ENCODE measurements at regions not wholly inside any gene's neighbourhood (a gene's known extent, or its start where the extent isn't known, plus 50 kb on each side); places are given as distances from the start of the nearest gene placed in this dataset.

GRCh38 chr6:137784583-137784982, 82.5 kb upstream of the TNFAIP3 start:
- no peaks in the 10 kb centered on the region for H3F3A ChIP-seq (ENCODE audit: insufficient read depth, low read length)
- H3K4me3 ChIP-seq (ENCODE audit: low read length) = no peak overlapping the region
- no peaks in the 10 kb centered on the region for H3K36me3 ChIP-seq (replicated peaks; ENCODE audit: insufficient read depth, low read length)
- no peaks in the 10 kb centered on the region for H3K79me2 ChIP-seq (ENCODE audit: low read length)
- no peaks in the 10 kb centered on the region for H4K20me1 ChIP-seq (ENCODE audit: insufficient read depth, low read length)
- no peaks in the 10 kb centered on the region for H3K4me1 ChIP-seq (ENCODE audit: low read length)
- no peak overlapping the region for H2AFZ ChIP-seq (ENCODE audit: low read length)
- H3K27me3 ChIP-seq (replicated peaks; ENCODE audit: insufficient read depth, low read length) = no peaks in the 10 kb centered on the region
- no peaks in the 10 kb centered on the region for H3K9me2 ChIP-seq (replicated peaks; ENCODE audit: insufficient read depth, low read length)
- H3K9ac ChIP-seq (ENCODE audit: low read length) = no peak overlapping the region
- DNase-seq = no peak
- no peaks in the 10 kb centered on the region for H3K9me3 ChIP-seq (replicated peaks; ENCODE audit: insufficient read depth, low read length)
- no peak overlapping the region for H3K27ac ChIP-seq (ENCODE audit: low read length)
- no peak overlapping the region for H3K4me2 ChIP-seq (ENCODE audit: low read depth, low read length)
- TF ChIP-seq EZH2 (optimal IDR thresholded peaks at IDR 0.05; ENCODE audit: low read depth, low read length) (no peak), EZH2phosphoT487 (IDR thresholded peaks at IDR 0.05; ENCODE audit: low read length) (no peak)

GRCh38 chr6:137787016-137787415, 80.0 kb upstream of the TNFAIP3 start:
- no peak for DNase-seq
- Histone ChIP-seq H3K9me2 (replicated peaks; ENCODE audit: insufficient read depth, low read length) (no peaks in the 10 kb centered on the region), H3K4me3 (ENCODE audit: low read length) (no peak overlapping the region), H3K36me3 (replicated peaks; ENCODE audit: insufficient read depth, low read length) (no peaks in the 10 kb centered on the region), H2AFZ (ENCODE audit: low read length) (no peak overlapping the region), H3K4me1 (ENCODE audit: low read length) (no peaks in the 10 kb centered on the region), H4K20me1 (ENCODE audit: insufficient read depth, low read length) (no peaks in the 10 kb centered on the region), H3K9me3 (replicated peaks; ENCODE audit: insufficient read depth, low read length) (no peaks in the 10 kb centered on the region), H3K4me2 (ENCODE audit: low read depth, low read length) (no peak overlapping the region), H3K9ac (ENCODE audit: low read length) (no peak overlapping the region), H3F3A (ENCODE audit: insufficient read depth, low read length) (no peaks in the 10 kb centered on the region), H3K27ac (ENCODE audit: low read length) (no peak overlapping the region), H3K79me2 (ENCODE audit: low read length) (no peaks in the 10 kb centered on the region), H3K27me3 (replicated peaks; ENCODE audit: insufficient read depth, low read length) (no peaks in the 10 kb centered on the region)
- TF ChIP-seq EZH2 (optimal IDR thresholded peaks at IDR 0.05; ENCODE audit: low read depth, low read length) (no peak), EZH2phosphoT487 (IDR thresholded peaks at IDR 0.05; ENCODE audit: low read length) (no peak)
- TF ChIP-seq, protein P1, sequence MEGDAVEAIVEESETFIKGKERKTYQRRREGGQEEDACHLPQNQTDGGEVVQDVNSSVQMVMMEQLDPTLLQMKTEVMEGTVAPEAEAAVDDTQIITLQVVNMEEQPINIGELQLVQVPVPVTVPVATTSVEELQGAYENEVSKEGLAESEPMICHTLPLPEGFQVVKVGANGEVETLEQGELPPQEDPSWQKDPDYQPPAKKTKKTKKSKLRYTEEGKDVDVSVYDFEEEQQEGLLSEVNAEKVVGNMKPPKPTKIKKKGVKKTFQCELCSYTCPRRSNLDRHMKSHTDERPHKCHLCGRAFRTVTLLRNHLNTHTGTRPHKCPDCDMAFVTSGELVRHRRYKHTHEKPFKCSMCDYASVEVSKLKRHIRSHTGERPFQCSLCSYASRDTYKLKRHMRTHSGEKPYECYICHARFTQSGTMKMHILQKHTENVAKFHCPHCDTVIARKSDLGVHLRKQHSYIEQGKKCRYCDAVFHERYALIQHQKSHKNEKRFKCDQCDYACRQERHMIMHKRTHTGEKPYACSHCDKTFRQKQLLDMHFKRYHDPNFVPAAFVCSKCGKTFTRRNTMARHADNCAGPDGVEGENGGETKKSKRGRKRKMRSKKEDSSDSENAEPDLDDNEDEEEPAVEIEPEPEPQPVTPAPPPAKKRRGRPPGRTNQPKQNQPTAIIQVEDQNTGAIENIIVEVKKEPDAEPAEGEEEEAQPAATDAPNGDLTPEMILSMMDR (IDR thresholded peaks at IDR 0.05; ENCODE audit: low read length) = no peak

- TF ChIP-seq EZH2phosphoT487 (IDR thresholded peaks at IDR 0.05; ENCODE audit: low read length) (no peak), EZH2 (optimal IDR thresholded peaks at IDR 0.05; ENCODE audit: low read depth, low read length) (no peak)
- TF ChIP-seq, protein P1 (IDR thresholded peaks at IDR 0.05; ENCODE audit: low read length) = no peak
- DNase-seq = no peak
- no peak overlapping the region for H3K4me2 ChIP-seq (ENCODE audit: low read depth, low read length)
- no peaks in the 10 kb centered on the region for H3K36me3 ChIP-seq (replicated peaks; ENCODE audit: insufficient read depth, low read length)
- H2AFZ ChIP-seq (ENCODE audit: low read length) = no peak overlapping the region
- H4K20me1 ChIP-seq (ENCODE audit: insufficient read depth, low read length) = no peaks in the 10 kb centered on the region
- no peak overlapping the region for H3K9ac ChIP-seq (ENCODE audit: low read length)
- no peaks in the 10 kb centered on the region for H3K79me2 ChIP-seq (ENCODE audit: low read length)
- H3K4me1 ChIP-seq (ENCODE audit: low read length) = no peaks in the 10 kb centered on the region
- no peaks in the 10 kb centered on the region for H3K27me3 ChIP-seq (replicated peaks; ENCODE audit: insufficient read depth, low read length)
- no peak overlapping the region for H3K4me3 ChIP-seq (ENCODE audit: low read length)
- H3F3A ChIP-seq (ENCODE audit: insufficient read depth, low read length) = no peaks in the 10 kb centered on the region
- no peaks in the 10 kb centered on the region for H3K9me2 ChIP-seq (replicated peaks; ENCODE audit: insufficient read depth, low read length)
- no peaks in the 10 kb centered on the region for H3K9me3 ChIP-seq (replicated peaks; ENCODE audit: insufficient read depth, low read length)
- H3K27ac ChIP-seq (ENCODE audit: low read length) = no peak overlapping the region
Measured at GRCh38 chr6:137788248-137788647, 78.8 kb upstream of the TNFAIP3 start.

- H3K36me3 ChIP-seq (replicated peaks; ENCODE audit: insufficient read depth, low read length) = no peaks in the 10 kb centered on the region
- H3K4me3 ChIP-seq (ENCODE audit: low read length) = no peak overlapping the region
- H3K27me3 ChIP-seq (replicated peaks; ENCODE audit: insufficient read depth, low read length) = no peaks in the 10 kb centered on the region
- TF ChIP-seq EZH2 (optimal IDR thresholded peaks at IDR 0.05; ENCODE audit: low read depth, low read length) (no peak), EZH2phosphoT487 (IDR thresholded peaks at IDR 0.05; ENCODE audit: low read length) (no peak)
- TF ChIP-seq, protein P1 (IDR thresholded peaks at IDR 0.05; ENCODE audit: low read length) = no peak
- H3K9ac ChIP-seq (ENCODE audit: low read length) = no peak overlapping the region
- H3K79me2 ChIP-seq (ENCODE audit: low read length) = no peaks in the 10 kb centered on the region
- no peak overlapping the region for H3K4me2 ChIP-seq (ENCODE audit: low read depth, low read length)
- no peaks in the 10 kb centered on the region for H4K20me1 ChIP-seq (ENCODE audit: insufficient read depth, low read length)
- DNase-seq = no peak
- H3F3A ChIP-seq (ENCODE audit: insufficient read depth, low read length) = no peaks in the 10 kb centered on the region
- no peak overlapping the region for H3K27ac ChIP-seq (ENCODE audit: low read length)
- H3K4me1 ChIP-seq (ENCODE audit: low read length) = no peaks in the 10 kb centered on the region
- H3K9me3 ChIP-seq (replicated peaks; ENCODE audit: insufficient read depth, low read length) = no peaks in the 10 kb centered on the region
- no peak overlapping the region for H2AFZ ChIP-seq (ENCODE audit: low read length)
- H3K9me2 ChIP-seq (replicated peaks; ENCODE audit: insufficient read depth, low read length) = no peaks in the 10 kb centered on the region
Measured at GRCh38 chr6:137791281-137792159, 75.5 kb upstream of the TNFAIP3 start.
